ENCODE measurements at regions not wholly inside any gene's neighbourhood (a gene's known extent, or its start where the extent isn't known, plus 50 kb on each side); places are given as distances from the start of the nearest gene placed in this dataset.
A peak's percentile ranks its signal among the peaks of the same experiment; 100 is the strongest.

DNA sequence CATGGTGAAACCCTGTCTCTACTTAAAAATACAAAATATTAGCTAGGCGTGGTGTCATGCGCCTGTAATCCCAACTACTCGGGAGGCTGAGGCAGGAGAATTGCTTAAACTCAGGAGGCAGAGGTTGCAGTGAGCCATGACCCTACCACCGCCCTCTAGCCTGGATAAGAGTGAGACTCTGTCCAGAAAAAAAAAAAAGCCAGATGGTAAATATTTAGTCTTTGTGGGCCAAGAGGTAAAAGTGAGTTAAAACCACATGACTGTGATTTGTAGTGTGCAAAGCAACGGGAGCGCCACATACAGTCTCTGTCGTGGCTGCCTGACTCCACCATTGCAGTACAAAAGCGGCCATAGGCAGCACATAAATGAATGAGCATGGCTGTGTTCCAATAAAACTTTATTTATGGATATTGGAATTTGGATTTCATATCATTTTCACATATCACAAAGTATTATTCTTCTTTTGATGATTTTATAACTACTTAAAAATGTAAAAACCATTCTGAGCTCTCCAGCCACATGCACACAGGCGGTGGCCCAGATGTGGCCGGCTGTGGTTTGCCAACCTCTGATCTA, 51.8 kb upstream of the CASZ1 start:
- DNase-seq = no peak

GRCh38 chr1:10850026-10850425, 53.6 kb upstream of the CASZ1 start:
- DNase-seq = no peak

GRCh38 chr1:10851024-10852013, 54.9 kb upstream of the CASZ1 start:
- no peak for DNase-seq

- no peak for DNase-seq
Observed at GRCh38 chr1:10852018-10852417, 55.6 kb upstream of the CASZ1 start.

GRCh38 chr1:10852486-10852885, 56.0 kb upstream of the CASZ1 start:
- no peak for DNase-seq

DNA sequence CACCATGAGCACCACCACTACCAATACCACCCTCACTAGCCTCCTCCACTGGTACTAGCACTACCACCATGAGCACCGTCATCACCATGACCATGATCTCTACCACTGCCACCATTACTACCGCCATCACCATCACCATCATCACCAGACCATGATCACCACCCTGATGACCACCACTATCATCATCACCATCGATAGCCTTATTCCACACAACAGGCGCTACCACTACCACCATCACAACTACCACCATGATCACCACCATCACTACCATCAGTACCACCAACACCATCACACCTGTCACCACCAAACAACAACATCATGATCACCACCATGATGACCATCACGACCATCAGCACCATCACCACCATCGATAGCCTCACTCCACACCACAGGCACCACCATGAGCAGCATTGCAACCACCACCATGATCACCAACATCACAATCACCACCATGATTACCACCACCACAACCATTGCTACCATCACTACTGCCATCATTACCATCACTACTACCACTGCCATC, 56.6 kb upstream of the CASZ1 start:
- no peak for DNase-seq

- no peak for DNase-seq
Observed at GRCh38 chr1:10853701-10854100, 57.3 kb upstream of the CASZ1 start.

- DNase-seq = no peak
Observed at GRCh38 chr1:10854856-10855459, 58.5 kb upstream of the CASZ1 start.

DNA sequence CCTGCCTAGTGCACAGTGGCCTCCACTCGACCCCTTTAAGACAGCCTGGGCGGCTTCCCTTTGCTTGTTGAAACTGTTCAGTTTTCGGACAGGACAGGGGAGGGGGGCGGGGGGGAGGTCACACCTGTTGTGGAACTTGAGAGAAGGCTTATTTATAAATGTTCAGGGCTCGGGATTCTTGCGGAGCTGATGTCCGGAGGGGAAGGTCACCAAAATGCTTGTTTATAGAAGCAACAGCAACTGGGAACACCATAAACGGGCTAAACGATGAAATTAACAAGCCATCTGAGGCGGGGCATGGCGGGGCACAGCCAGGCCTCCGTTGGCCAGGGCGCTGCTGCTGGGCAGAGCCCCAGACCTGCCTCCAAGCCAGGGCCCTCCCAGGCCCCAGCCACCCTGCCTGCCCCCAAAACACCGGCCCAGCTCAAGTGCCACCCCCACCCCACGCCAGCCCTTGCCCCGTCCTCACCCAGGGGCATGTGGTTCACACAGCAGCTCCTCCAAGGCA, 59.8 kb upstream of the CASZ1 start:
- no peak for DNase-seq

DNA sequence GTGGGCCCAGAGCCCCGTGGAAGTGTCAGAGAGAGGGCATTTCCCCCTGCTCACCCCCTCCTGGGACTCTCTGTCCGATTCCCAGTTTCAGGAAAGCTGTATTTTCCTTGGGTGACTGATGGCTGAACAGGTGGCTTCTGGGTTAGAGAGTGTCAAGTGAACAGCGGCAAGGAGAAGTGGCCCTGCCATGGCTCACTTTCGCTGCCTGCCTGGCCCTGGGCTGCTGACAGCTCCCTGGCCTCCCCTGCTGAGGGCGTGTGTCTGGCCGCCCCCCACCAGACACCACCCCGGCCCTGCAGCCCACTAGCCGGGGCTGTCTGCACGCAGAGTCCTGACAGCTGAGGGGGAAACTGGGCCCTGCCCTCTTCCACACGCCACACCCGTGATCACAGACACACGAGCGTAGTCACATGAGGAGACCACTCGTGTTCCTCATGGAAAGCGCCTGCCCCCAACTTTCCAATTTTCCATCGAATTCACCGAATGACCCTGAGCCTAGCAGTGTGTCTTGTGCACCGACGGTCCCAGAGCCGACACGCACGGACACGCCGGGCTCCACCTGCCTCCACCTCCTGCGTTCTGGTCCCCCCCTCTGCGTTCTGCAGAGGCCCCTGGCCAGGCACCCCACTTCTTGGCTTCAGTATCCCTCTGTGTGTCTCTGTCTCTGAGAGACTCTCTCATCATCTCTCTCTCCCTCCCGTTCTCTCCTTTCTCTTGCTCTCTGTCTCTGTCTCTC, 60.6 kb upstream of the CASZ1 start:
- DNase-seq = no peak

DNA sequence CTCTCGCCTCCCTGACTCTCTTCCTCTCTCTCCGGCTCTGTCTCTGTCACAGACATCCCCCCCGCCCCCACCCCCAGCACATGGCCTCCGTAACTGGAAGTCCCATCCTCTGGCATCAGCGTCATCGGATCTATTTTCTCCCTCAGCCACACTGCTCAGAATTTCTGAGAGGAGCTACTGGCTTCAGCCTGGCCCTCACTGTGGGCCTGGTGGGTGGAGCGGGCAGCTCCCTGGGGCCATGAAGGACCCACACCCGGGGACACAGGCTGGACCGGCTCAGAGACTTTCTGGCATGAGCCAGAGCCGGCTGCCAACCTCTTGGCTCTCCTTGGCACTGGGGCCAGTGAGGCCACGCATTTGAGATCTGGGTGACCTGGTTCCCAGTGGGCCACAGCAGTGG, 61.2 kb upstream of the CASZ1 start:
- no peak for DNase-seq

- DNase-seq = no peak
Observed at GRCh38 chr1:10860218-10860617, 63.8 kb upstream of the CASZ1 start.

- DNase-seq = no peak
Observed at GRCh38 chr1:10860682-10861081, 64.2 kb upstream of the CASZ1 start.

DNA sequence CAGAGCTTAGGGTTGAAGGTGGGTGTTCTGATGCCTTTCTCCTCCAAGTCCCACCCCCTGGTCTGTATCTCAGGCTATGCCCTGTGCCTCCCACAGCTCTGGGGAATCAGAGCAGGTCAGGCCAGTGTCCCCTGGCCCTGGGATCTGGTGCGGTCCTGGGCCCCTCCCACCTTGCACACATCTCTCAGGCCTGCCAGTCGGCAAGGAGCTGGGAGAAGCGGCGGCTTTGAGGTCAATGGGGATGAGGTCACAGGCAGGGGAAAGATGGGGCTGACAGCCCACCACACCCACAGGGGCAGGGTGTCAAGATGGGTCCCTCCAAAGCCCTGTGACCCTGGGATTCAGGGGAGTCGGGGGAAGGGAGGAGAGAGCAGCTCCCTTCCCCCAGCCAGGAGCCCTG, 65.4 kb upstream of the CASZ1 start:
- no peak for DNase-seq

DNA sequence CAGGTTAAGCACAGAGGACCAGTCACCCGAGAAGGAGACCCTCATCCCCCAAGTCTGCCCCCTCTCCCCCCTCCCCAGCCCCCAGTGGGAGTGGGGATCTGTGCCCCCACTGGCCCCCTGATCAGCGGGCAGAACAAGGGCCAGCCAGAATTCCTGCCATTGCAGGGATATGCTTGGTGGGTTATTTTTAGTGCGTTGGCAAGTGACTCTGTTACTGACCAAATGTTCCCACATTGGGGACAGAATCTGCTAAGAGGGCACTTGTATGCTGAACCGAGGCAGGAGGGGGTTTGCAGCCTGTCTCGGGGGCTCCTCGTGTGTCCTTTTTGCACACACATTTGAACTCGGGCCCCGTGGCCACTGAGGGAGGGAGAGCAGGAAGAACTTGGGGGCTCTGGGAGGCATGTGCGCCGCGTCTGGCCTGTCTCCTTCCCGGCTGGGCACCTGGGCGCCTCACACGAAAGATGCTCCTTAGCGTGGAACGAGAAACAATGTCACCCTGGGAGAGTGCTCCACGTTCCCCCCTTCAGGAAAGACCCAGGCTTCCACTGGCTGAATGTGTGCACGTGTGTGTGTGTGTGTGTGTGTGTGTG, 66.4 kb upstream of the CASZ1 start:
- no peak for DNase-seq

GRCh38 chr1:10863886-10864285, 67.4 kb upstream of the CASZ1 start:
- no peak for DNase-seq

DNA sequence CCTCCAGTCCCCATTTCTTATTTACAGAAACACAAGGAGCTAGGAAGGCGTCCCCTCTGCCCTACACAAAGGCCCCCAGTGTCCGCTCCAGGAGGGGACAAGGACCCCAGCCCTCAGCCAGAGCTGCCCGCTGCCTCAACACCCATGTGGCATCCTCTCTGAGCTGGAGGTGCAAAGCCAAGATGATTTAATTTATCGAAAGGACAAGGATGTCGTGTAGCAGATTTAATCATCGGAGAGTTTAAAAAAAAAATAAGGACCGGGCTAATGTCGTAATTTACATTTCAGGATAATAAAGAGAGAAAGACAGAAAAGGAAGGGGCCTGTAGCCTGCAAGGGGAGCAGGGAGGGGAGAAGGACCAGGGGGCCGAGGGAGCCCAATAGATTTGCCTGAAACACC, 68.3 kb upstream of the CASZ1 start:
- DNase-seq = no peak

DNA sequence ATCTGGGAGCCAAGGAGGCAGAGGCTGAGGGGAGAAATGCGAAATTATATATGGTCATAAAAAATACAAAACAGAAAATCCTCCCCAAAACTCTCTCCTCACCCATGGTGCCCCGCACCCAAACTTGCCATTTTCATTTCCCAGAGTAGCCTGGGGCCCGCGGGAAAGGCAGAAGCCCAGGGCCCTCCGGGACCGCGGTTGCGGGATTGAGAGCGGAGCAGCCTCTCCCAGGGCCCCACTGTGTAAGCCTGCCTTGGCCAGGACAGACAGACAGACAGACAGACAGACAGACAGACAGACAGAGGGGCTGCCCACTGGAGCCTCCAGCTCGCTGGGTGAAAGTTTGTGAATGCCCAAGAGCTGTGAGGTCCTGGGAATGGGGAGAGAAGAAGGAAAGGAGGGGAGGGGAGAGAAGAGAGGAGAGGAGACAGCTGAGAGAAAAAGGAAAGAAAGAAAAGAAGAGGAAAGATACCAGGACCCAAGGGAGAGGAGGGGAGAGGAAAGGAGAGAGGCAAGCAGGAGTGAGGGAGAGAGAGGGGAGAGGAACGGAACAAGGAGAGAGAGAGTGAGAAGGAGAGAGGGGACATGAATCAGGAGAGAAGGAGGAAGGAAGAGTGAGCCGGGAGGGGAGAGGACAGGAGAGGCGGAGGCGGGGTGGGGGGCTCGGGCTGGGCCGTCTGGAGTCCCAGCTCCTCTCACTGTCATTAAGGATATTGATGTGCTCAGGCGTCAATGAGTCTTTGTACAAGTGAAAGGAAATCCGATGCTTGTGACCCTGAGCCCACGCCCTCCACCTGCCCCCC, 69.3 kb upstream of the CASZ1 start:
- DNase-seq = no peak

DNA sequence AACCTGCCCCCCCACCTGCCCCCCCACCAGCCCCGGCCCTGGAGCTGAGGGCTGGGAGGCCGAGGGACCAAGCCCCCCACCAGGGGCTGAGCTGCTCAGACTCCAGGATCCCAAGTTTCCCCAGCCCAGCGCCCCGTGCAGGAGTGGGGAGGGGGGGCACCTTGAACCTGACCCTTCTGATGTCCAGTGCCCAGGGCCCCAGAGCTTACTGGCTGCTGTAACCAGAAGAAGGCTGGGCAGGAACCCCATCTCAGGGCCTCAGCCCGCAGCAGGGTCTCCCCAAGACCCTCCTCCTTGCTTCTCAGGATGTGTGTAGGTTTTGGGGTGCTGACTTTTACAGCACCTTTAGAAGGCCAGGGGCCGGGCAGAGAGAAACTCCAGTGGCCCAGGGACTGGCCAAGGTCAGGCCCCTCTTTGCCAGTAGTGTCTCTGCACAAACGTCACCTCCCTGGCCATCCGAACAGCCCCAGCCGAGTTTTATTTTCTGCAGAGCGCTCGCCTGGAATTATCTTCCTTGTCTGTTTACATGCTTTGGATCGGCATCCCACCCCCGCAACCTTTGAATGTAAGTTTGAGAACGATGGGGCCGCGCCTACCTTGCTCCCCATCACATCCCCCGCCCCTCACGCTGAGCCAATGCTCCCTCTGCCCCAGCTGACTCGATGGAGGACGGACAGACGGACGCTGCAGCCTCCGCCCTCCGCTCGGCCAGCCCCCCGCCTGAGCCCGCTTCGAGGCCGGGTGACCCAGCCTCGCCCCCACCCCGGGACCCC, 70.1 kb upstream of the CASZ1 start:
- no peak for DNase-seq

GRCh38 chr1:10867138-10867721, 70.8 kb upstream of the CASZ1 start:
- peak in 1 of 2 donors; percentile 7 for DNase-seq
